A549 (cell line): ENCODE measurements at regions not wholly inside any gene's neighbourhood (a gene's known extent, or its start where the extent isn't known, plus 50 kb on each side); places are given as distances from the start of the nearest gene placed in this dataset.

ENCODE experiments used
- ATAC-seq, 2 experiments: fragments of 200-7000 bp in 1 of 2; fragments of >200 bp in 1 of 2; cut with Nextera tagmentation in 1 of 2; cut with Tn5 transposase in 1 of 2; 3 replicates each; pipeline versions ENCODE4 v1.8.0 to v1.9.1; 2018 to 2020; ENCODE audit warnings: mild to moderate bottlenecking in 1 of 2, moderate library complexity in 1 of 2
- CTCF ChIA-PET: fragments of 300-600 bp; sonication (Branson Sonifier 250); formaldehyde crosslinking; extraction: SDS; loops from one replicate; lab custom pipeline; 2021; ENCODE audit warnings: antibody characterized with exemption, inconsistent platforms; lab: Yijun Ruan, JAX
- POLR2A ChIA-PET: fragments of 350-600 bp; formaldehyde crosslinking; extraction: SDS; loops from one replicate; lab custom pipeline; 2021; ENCODE audit warnings: antibody characterized with exemption, inconsistent platforms; lab: Yijun Ruan, JAX
- DNase-seq, 2 experiments: peaks; one replicate each; pipeline versions ENCODE4 v3.0.0 to v3.0.0-alpha.2; 2011 to 2016; ENCODE audit warnings: low read depth in 1 of 2, low spot score in 1 of 2
- FAIRE-seq: peaks from 2 replicates; lab custom pipeline; 2011; peaks lifted over from hg19 to GRCh38; lab: Jason Lieb, UNC
- H3K27ac ChIP-seq, 2 experiments: fragments of >200 bp; sonication (Bioruptor Twin); formaldehyde crosslinking; 3 replicates each; pipeline ENCODE4 v1.5.1; 2016 to 2017
- H3K4me1 ChIP-seq: fragments of >200 bp; sonication (Bioruptor Twin); formaldehyde crosslinking; 3 replicates; pipeline ENCODE4 v1.6.1; 2016
- H3K4me2 ChIP-seq: fragments of >200 bp; sonication (Bioruptor Twin); formaldehyde crosslinking; 3 replicates; pipeline ENCODE4 v1.6.1; 2016
- H3K4me3 ChIP-seq: fragments of >200 bp; sonication (Bioruptor Twin); formaldehyde crosslinking; 3 replicates; pipeline ENCODE4 v1.5.1; 2016
- H3K9me3 ChIP-seq: fragments of >200 bp; sonication (Bioruptor Twin); formaldehyde crosslinking; 3 replicates; pipeline ENCODE4 v1.6.1; 2016
- CEBPB ChIP-seq, 2 experiments: fragments of >200 bp in 1 of 2; sonication (Bioruptor Twin) in 1 of 2; formaldehyde crosslinking in 1 of 2; IDR thresholded peaks; 2 replicates each; pipeline ENCODE4 v1.6.1; 2012 to 2016
- CHD2 ChIP-seq: fragments of 150-350 bp; IDR thresholded peaks from 2 replicates; pipeline ENCODE4 v1.6.1; 2014; ENCODE audit warnings: low read length; ENCODE audit not compliant: partially characterized antibody
- ESRRA ChIP-seq: fragments of 150-350 bp; IDR thresholded peaks from 2 replicates; pipeline ENCODE4 v1.6.1; 2014; ENCODE audit warnings: mild to moderate bottlenecking, low read length, borderline replicate concordance
- FOXS1 ChIP-seq: fragments of 250-450 bp; sonication (Bioruptor Pico); IDR thresholded peaks from 2 replicates; pipeline ENCODE4 v1.5.0; 2020; ENCODE audit warnings: mild to moderate bottlenecking, moderate library complexity
- HDAC2 ChIP-seq: fragments of 200-600 bp; sonication (generic); IDR thresholded peaks from 2 replicates; pipeline ENCODE4 v1.6.1; 2016
- HEYL ChIP-seq: fragments of 250-450 bp; sonication (Bioruptor Pico); IDR thresholded peaks from 2 replicates; pipeline ENCODE4 v1.8.0; 2021; ENCODE audit warnings: mild to moderate bottlenecking, moderate library complexity
- JUN ChIP-seq, 2 experiments: fragments of >200 bp; sonication (Bioruptor Twin); formaldehyde crosslinking; IDR thresholded peaks; 2 replicates in 1 of 2; 3 replicates in 1 of 2; pipeline ENCODE4 v1.6.1; 2016 to 2017
- JUNB ChIP-seq: fragments of >200 bp; sonication (Bioruptor Twin); formaldehyde crosslinking; IDR thresholded peaks from 2 replicates; pipeline ENCODE4 v1.6.1; 2016
- KDM5A ChIP-seq: fragments of 200-600 bp; sonication (generic); IDR thresholded peaks from 2 replicates; pipeline ENCODE4 v1.6.1; 2016; ENCODE audit warnings: antibody characterized with exemption, mild to moderate bottlenecking
- MAFK ChIP-seq: fragments of 450-650 bp; IDR thresholded peaks from 2 replicates; pipeline ENCODE4 v1.6.1; 2014; ENCODE audit not compliant: partially characterized antibody
- MAZ ChIP-seq: fragments of 150-350 bp; IDR thresholded peaks from 2 replicates; pipeline ENCODE4 v1.6.1; 2014; ENCODE audit warnings: antibody characterized with exemption, low read depth, low read length, borderline replicate concordance
- NPAS2 ChIP-seq: fragments of 250-450 bp; sonication (Bioruptor Pico); IDR thresholded peaks from 2 replicates; pipeline ENCODE4 v1.8.0; 2022; ENCODE audit warnings: mild to moderate bottlenecking, moderate library complexity, borderline replicate concordance
- NR3C1 ChIP-seq: fragments of >200 bp; sonication (Bioruptor Twin); formaldehyde crosslinking; IDR thresholded peaks from 3 replicates; pipeline ENCODE4 v1.6.1; 2017
- POLR2A ChIP-seq: IDR thresholded peaks from 2 replicates; pipeline ENCODE4 v1.6.1; 2012; ENCODE audit warnings: mild to moderate bottlenecking, low read length
- RAD21 ChIP-seq, 2 experiments: fragments of >200 bp in 1 of 2; sonication (Bioruptor Twin) in 1 of 2; formaldehyde crosslinking in 1 of 2; IDR thresholded peaks in 1 of 2; conservative IDR thresholded peaks in 1 of 2; 2 replicates in 1 of 2; 3 replicates in 1 of 2; pipeline ENCODE4 v1.6.1; 2012 to 2018; ENCODE audit warnings: inconsistent platforms in 1 of 2
- RNF2 ChIP-seq: fragments of 200-600 bp; sonication (generic); IDR thresholded peaks from 2 replicates; pipeline ENCODE4 v1.6.1; 2016; ENCODE audit warnings: low read depth, mild to moderate bottlenecking, antibody characterized with exemption, moderate library complexity, borderline replicate concordance
- SMC3 ChIP-seq: fragments of >200 bp; sonication (Bioruptor Twin); formaldehyde crosslinking; IDR thresholded peaks from 3 replicates; pipeline ENCODE4 v1.6.1; 2018; ENCODE audit warnings: inconsistent platforms
- TFCP2L1 ChIP-seq: fragments of 250-450 bp; sonication (Bioruptor Pico); IDR thresholded peaks from 2 replicates; pipeline ENCODE4 v1.5.0; 2021; ENCODE audit warnings: mild to moderate bottlenecking
- ZC3H11A ChIP-seq: fragments of 450-650 bp; IDR thresholded peaks from 2 replicates; pipeline ENCODE4 v1.6.1; 2014; ENCODE audit warnings: antibody characterized with exemption, mild to moderate bottlenecking
- ZFP36 ChIP-seq: fragments of 450-650 bp; IDR thresholded peaks from 2 replicates; pipeline ENCODE4 v1.6.1; 2014; ENCODE audit warnings: borderline replicate concordance; ENCODE audit not compliant: partially characterized antibody
- WGBS: methylation state at CpG from one replicate; pipeline ENCODE4 v1.1.6; 2017; ENCODE audit errors: missing lambda C conversion rate; 5-methylcytosine and 5-hydroxymethylcytosine counted together
- TF ChIP-seq, protein P1 (sequence below): fragments of >200 bp; sonication (Bioruptor Twin); formaldehyde crosslinking; IDR thresholded peaks from 3 replicates; pipeline ENCODE4 v1.5.1; 2016
- TF ChIP-seq, protein P2 (sequence below): IDR thresholded peaks from 2 replicates; pipeline ENCODE4 v1.6.1; 2012
- TF ChIP-seq, protein P3 (sequence below): fragments of >200 bp; sonication (Bioruptor Twin); formaldehyde crosslinking; IDR thresholded peaks from 2 replicates; pipeline ENCODE4 v1.6.1; 2016
- TF ChIP-seq, protein P4 (sequence below): fragments of >200 bp; sonication (Bioruptor Twin); formaldehyde crosslinking; IDR thresholded peaks from 3 replicates; pipeline ENCODE4 v1.6.1; 2016
- TF ChIP-seq, protein P5 (sequence below): fragments of 250-450 bp; sonication (Bioruptor Pico); IDR thresholded peaks from 2 replicates; pipeline ENCODE4 v1.5.0; 2021; ENCODE audit warnings: mild to moderate bottlenecking, moderate library complexity, borderline replicate concordance
- TF ChIP-seq, protein P6 (sequence below): IDR thresholded peaks from 2 replicates; pipeline ENCODE4 v1.6.1; 2012

DNA sequence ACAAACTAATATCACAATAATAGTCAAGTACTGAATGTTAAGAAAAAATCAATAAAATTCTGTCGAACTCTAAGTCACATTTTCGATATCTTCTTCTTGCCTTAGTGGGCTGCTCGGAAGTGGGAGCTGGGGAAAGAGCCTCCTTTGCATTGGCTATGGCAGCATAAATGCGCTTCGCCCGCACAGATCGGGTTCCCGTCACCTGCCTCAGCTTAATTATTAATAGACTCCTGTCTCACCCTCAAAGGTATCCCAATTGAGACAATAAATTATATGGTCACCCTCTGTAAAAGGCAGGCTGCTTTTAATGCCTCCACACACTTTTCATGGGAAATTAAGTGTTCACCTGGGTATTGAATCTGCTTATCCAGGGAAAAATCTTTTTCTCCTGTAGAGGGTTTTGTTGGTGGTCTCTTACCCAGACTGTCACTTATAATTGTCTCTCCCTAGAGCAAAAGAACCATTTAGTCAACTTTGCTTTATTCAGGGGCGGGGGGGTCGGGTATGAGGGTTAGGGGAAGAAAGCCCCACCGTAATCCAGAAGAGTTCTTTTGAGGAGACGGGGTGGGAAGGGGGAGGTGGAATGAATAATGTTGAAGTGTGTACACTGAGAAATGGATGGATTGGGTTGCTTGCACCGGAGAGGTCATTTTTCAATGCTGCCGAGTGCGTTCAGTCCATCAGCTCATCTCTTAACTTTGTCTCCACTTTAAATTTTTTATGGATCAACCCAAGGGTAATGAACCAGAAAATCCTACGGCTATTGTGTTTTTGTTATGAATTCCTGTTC, 682.6 kb upstream of the SGCG start:
- TF ChIP-seq JUN (IDR thresholded peaks at IDR 0.05) (no peak), CHD2 (no peak), CEBPB (IDR thresholded peaks at IDR 0.05) (no peak), FOXS1 (CRISPR knock-in tag) (no peak), SMC3 (no peak), HEYL (no peak), ZC3H11A (no peak), TFCP2L1 (CRISPR knock-in tag) (no peak), RAD21 (conservative IDR thresholded peaks at IDR 0.05 in 1 of 2, IDR thresholded peaks at IDR 0.05 in 1 of 2) (no peak)
- TF ChIP-seq, protein P1, sequence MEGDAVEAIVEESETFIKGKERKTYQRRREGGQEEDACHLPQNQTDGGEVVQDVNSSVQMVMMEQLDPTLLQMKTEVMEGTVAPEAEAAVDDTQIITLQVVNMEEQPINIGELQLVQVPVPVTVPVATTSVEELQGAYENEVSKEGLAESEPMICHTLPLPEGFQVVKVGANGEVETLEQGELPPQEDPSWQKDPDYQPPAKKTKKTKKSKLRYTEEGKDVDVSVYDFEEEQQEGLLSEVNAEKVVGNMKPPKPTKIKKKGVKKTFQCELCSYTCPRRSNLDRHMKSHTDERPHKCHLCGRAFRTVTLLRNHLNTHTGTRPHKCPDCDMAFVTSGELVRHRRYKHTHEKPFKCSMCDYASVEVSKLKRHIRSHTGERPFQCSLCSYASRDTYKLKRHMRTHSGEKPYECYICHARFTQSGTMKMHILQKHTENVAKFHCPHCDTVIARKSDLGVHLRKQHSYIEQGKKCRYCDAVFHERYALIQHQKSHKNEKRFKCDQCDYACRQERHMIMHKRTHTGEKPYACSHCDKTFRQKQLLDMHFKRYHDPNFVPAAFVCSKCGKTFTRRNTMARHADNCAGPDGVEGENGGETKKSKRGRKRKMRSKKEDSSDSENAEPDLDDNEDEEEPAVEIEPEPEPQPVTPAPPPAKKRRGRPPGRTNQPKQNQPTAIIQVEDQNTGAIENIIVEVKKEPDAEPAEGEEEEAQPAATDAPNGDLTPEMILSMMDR: no peak
- TF ChIP-seq, protein P2, sequence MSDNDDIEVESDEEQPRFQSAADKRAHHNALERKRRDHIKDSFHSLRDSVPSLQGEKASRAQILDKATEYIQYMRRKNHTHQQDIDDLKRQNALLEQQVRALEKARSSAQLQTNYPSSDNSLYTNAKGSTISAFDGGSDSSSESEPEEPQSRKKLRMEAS: no peak
- no peaks in the 10 kb centered on the region for H3K9me3 ChIP-seq
- ChIA-PET POLR2A (no interaction called here), CTCF (no interaction called here)
- H3K4me2 ChIP-seq: peak overlapping the region; percentile 30; the same call in 1 of the 3 replicates
- no peak overlapping the region for H3K27ac ChIP-seq
- ATAC-seq (no peak), FAIRE-seq (no peak), DNase-seq (no peak)
- H3K4me1 ChIP-seq: no peaks in the 10 kb centered on the region
- WGBS: 47% methylated on average over 16 of the region's 16 CpGs
- no peak overlapping the region for H3K4me3 ChIP-seq

DNA sequence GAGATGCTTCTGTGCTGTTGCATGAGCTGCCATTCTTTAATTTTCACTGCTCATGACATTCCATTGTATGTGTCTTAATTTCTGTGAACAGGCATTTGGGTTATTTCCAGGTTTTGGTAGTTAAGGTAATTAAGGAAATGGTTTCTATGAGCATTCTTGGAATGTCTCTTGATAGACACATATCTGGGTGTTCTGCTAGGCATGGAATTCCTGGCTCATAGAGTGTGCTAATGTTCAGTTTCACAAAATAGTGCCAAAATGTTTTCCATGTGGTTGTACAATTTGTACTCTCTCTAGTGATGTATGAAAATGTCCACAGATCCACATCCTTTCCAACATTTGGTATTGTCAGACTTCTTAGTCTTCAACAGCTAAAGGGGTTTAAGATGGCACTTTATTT, 680.9 kb upstream of the SGCG start:
- FAIRE-seq (no peak), ATAC-seq (no peak), DNase-seq (no peak)
- Histone ChIP-seq H3K27ac (no peak overlapping the region), H3K4me1 (no peaks in the 10 kb centered on the region), H3K9me3 (no peaks in the 10 kb centered on the region), H3K4me2 (no peak overlapping the region), H3K4me3 (no peak overlapping the region)
- ChIA-PET CTCF (no interaction called here), POLR2A (no interaction called here)
- TF ChIP-seq ESRRA: no peak
- no peak for TF ChIP-seq POLR2A
- no peak for TF ChIP-seq MAFK
- TF ChIP-seq NR3C1: no peak
- TF ChIP-seq RAD21 (conservative IDR thresholded peaks at IDR 0.05 in 1 of 2, IDR thresholded peaks at IDR 0.05 in 1 of 2): no peak
- TF ChIP-seq, protein P3, sequence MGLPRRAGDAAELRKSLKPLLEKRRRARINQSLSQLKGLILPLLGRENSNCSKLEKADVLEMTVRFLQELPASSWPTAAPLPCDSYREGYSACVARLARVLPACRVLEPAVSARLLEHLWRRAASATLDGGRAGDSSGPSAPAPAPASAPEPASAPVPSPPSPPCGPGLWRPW: no peak
- no peak for TF ChIP-seq TFCP2L1 (CRISPR knock-in tag)
- no peak for TF ChIP-seq HDAC2
- TF ChIP-seq, protein P4, sequence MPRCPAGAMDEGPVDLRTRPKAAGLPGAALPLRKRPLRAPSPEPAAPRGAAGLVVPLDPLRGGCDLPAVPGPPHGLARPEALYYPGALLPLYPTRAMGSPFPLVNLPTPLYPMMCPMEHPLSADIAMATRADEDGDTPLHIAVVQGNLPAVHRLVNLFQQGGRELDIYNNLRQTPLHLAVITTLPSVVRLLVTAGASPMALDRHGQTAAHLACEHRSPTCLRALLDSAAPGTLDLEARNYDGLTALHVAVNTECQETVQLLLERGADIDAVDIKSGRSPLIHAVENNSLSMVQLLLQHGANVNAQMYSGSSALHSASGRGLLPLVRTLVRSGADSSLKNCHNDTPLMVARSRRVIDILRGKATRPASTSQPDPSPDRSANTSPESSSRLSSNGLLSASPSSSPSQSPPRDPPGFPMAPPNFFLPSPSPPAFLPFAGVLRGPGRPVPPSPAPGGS: no peak
- TF ChIP-seq, protein P5, sequence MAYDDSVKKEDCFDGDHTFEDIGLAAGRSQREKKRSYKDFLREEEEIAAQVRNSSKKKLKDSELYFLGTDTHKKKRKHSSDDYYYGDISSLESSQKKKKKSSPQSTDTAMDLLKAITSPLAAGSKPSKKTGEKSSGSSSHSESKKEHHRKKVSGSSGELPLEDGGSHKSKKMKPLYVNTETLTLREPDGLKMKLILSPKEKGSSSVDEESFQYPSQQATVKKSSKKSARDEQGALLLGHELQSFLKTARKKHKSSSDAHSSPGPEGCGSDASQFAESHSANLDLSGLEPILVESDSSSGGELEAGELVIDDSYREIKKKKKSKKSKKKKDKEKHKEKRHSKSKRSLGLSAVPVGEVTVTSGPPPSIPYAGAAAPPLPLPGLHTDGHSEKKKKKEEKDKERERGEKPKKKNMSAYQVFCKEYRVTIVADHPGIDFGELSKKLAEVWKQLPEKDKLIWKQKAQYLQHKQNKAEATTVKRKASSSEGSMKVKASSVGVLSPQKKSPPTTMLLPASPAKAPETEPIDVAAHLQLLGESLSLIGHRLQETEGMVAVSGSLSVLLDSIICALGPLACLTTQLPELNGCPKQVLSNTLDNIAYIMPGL (CRISPR knock-in tag): no peak
- no peak for TF ChIP-seq JUN (IDR thresholded peaks at IDR 0.05)
- no peak for TF ChIP-seq KDM5A
- no peak for TF ChIP-seq RNF2
- no peak for TF ChIP-seq MAZ
- no peak for TF ChIP-seq JUNB
- TF ChIP-seq ZFP36: no peak
- TF ChIP-seq, protein P6, sequence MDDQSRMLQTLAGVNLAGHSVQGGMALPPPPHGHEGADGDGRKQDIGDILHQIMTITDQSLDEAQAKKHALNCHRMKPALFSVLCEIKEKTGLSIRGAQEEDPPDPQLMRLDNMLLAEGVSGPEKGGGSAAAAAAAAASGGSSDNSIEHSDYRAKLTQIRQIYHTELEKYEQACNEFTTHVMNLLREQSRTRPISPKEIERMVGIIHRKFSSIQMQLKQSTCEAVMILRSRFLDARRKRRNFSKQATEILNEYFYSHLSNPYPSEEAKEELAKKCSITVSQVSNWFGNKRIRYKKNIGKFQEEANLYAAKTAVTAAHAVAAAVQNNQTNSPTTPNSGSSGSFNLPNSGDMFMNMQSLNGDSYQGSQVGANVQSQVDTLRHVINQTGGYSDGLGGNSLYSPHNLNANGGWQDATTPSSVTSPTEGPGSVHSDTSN: no peak
- TF ChIP-seq NPAS2 (CRISPR knock-in tag): no peak
